OCI-LY3 (cell line): ENCODE measurements at regions not wholly inside any gene's neighbourhood (a gene's known extent, or its start where the extent isn't known, plus 50 kb on each side); places are given as distances from the start of the nearest gene placed in this dataset.

ENCODE experiments used
- EZH2phosphoT487 ChIP-seq: fragments of 200-600 bp; shearing (Covaris generic); IDR thresholded peaks from 2 replicates; pipeline ENCODE4 v1.6.1; 2018; ENCODE audit warnings: antibody characterized with exemption, mixed run types, low read depth
- TF ChIP-seq, protein P1 (sequence below): fragments of 200-600, 300-600 bp; sonication (generic); IDR thresholded peaks from 2 replicates; pipeline ENCODE4 v1.5.1; 2014; ENCODE audit warnings: antibody characterized with exemption, low read length, low read depth

DNA sequence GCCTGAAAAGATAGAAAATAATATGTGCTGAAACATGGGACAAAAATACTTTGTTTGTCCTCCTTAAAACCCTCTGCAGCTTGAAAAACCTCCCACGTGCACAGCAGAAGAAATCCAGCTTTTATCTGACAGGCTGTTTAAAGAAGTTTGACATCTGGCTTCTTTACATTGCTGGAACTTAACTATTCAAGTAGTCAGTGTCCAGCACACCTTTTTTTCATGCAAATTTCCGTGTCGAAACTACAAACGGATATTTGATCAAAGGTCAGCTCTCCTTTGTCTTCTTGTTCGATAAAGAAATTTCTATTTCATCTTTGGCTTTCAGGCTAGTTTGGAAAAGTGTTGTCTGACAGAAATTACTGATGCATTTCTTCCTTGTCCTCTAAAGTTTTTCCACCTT is 66.8 kb upstream of the KBTBD8 start:
- TF ChIP-seq, protein P1, sequence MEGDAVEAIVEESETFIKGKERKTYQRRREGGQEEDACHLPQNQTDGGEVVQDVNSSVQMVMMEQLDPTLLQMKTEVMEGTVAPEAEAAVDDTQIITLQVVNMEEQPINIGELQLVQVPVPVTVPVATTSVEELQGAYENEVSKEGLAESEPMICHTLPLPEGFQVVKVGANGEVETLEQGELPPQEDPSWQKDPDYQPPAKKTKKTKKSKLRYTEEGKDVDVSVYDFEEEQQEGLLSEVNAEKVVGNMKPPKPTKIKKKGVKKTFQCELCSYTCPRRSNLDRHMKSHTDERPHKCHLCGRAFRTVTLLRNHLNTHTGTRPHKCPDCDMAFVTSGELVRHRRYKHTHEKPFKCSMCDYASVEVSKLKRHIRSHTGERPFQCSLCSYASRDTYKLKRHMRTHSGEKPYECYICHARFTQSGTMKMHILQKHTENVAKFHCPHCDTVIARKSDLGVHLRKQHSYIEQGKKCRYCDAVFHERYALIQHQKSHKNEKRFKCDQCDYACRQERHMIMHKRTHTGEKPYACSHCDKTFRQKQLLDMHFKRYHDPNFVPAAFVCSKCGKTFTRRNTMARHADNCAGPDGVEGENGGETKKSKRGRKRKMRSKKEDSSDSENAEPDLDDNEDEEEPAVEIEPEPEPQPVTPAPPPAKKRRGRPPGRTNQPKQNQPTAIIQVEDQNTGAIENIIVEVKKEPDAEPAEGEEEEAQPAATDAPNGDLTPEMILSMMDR, result no peak
- TF ChIP-seq EZH2phosphoT487, result no peak
